Right lobe of liver (tissue), 4 donors: ENCODE measurements at regions not wholly inside any gene's neighbourhood (a gene's known extent, or its start where the extent isn't known, plus 50 kb on each side); places are given as distances from the start of the nearest gene placed in this dataset.

ENCODE experiments used
- CTCF ChIP-seq, 4 donors: fragments of 200-600 bp in 3 of 4; fragments of 450-650 bp in 1 of 4; IDR thresholded peaks; one replicate each; pipeline versions ENCODE4 v1.5.1 to v1.8.0; 2016 to 2022; ENCODE audit warnings: antibody characterized with exemption in 4 of 4, mild to moderate bottlenecking in 2 of 4
- POLR2A ChIP-seq: fragments of 450-650 bp; IDR thresholded peaks from one replicate; pipeline ENCODE4 v1.6.1; 2017; ENCODE audit warnings: antibody characterized with exemption, mild to moderate bottlenecking
- donor health status: DM: no; HTN: no; CAD: no.
- donor health status: DM: no; HTN: no; CAD: no.
- donor health status: DM: no; HTN: yes; CAD: no.

- TF ChIP-seq CTCF (IDR thresholded peaks at IDR 0.05) (no peak), POLR2A (no peak)
Measured at GRCh38 chr1:68938051-68938666, 441.3 kb upstream of the DEPDC1 start.
